Dedifferentiated amniotic fluid mesenchymal stem cell (primary cell): ENCODE measurements at regions not wholly inside any gene's neighbourhood (a gene's known extent, or its start where the extent isn't known, plus 50 kb on each side); places are given as distances from the start of the nearest gene placed in this dataset.
"Not testable (repeated sequence)": the region's sequence is repeated elsewhere in the genome, so short reads cannot be mapped to it uniquely, and the experiment has no call there.

Experiments used
- DNase-seq: peaks from one replicate; pipeline ENCODE4 v3.0.0-alpha.2; 2016; ENCODE audit errors: extremely low spot score

- DNase-seq: peak; percentile 57
Observed at GRCh38 chr15:38002883-38003477, 68.5 kb downstream of the TMCO5A start.

- DNase-seq: no peak
Observed at GRCh38 chr15:38004218-38004861, 69.9 kb downstream of the TMCO5A start.

GRCh38 chr15:38005953-38006808, 71.7 kb downstream of the TMCO5A start:
- DNase-seq: no peak

GRCh38 chr15:38010395-38010794, 76.0 kb downstream of the TMCO5A start:
- DNase-seq: no peak

- no peak for DNase-seq
Observed at GRCh38 chr15:38012894-38013293, 78.5 kb downstream of the TMCO5A start.

- no peak for DNase-seq
Observed at GRCh38 chr15:38017721-38018120, 83.3 kb downstream of the TMCO5A start.

GRCh38 chr15:38019066-38019465, 84.6 kb downstream of the TMCO5A start:
- no peak for DNase-seq

- no peak for DNase-seq
Observed at GRCh38 chr15:38021259-38021658, 86.8 kb downstream of the TMCO5A start.

- DNase-seq: no peak
Observed at GRCh38 chr15:38024293-38025091, 90.1 kb downstream of the TMCO5A start.

GRCh38 chr15:38025656-38026055, 91.2 kb downstream of the TMCO5A start:
- not testable (repeated sequence) for DNase-seq

- no peak for DNase-seq
Observed at GRCh38 chr15:38028869-38029268, 94.4 kb downstream of the TMCO5A start.

- DNase-seq: no peak
Observed at GRCh38 chr15:38029736-38030135, 95.3 kb downstream of the TMCO5A start.

- DNase-seq: no peak
Observed at GRCh38 chr15:38030609-38031008, 96.2 kb downstream of the TMCO5A start.

- DNase-seq: no peak
Observed at GRCh38 chr15:38035701-38036100, 101.3 kb downstream of the TMCO5A start.

GRCh38 chr15:38036790-38037338, 102.4 kb downstream of the TMCO5A start:
- no peak for DNase-seq

- peak; percentile 72 for DNase-seq
Observed at GRCh38 chr15:38038659-38039442, 104.4 kb downstream of the TMCO5A start.

GRCh38 chr15:38040615-38041014, 106.2 kb downstream of the TMCO5A start:
- no peak for DNase-seq

GRCh38 chr15:38041576-38041975, 107.1 kb downstream of the TMCO5A start:
- DNase-seq: no peak

- no peak for DNase-seq
Observed at GRCh38 chr15:38042211-38042610, 107.8 kb downstream of the TMCO5A start.

- DNase-seq: no peak
Observed at GRCh38 chr15:38042707-38043445, 108.4 kb downstream of the TMCO5A start.
